CD4-positive, CD25-positive, alpha-beta regulatory T cell (primary cell): ENCODE measurements at regions not wholly inside any gene's neighbourhood (a gene's known extent, or its start where the extent isn't known, plus 50 kb on each side); places are given as distances from the start of the nearest gene placed in this dataset.

Experiments used
- ATAC-seq, 2 donors: fragments of 150-1000 bp; cut with Tn5 transposase; one replicate each; pipeline ENCODE4 v1.10.0; 2021; ENCODE audit warnings: low read depth in 2 of 2, moderate number of reproducible peaks in 2 of 2, moderate library complexity in 1 of 2
- DNase-seq, 3 donors: peaks; one replicate each; pipeline versions ENCODE4 v3.0.0 to v3.0.0-alpha.2; 2012 to 2022; ENCODE audit warnings: mixed read lengths in 1 of 3
- H3K27ac ChIP-seq: one replicate; pipeline ENCODE4 v1.7.0; 2013; ENCODE audit warnings: mild to moderate bottlenecking, low read length; ENCODE audit not compliant: insufficient read depth, poor library complexity, severe bottlenecking
- H3K27me3 ChIP-seq: one replicate; pipeline ENCODE4 v1.7.0; 2013; ENCODE audit warnings: low read length; ENCODE audit not compliant: control insufficient read depth, insufficient read depth
- H3K36me3 ChIP-seq: one replicate; pipeline ENCODE4 v1.7.0; 2013; ENCODE audit warnings: mild to moderate bottlenecking, low read length, moderate library complexity; ENCODE audit not compliant: control insufficient read depth, insufficient read depth
- H3K4me1 ChIP-seq: 2 replicates; pipeline ENCODE4 v1.7.0; 2013; ENCODE audit warnings: mild to moderate bottlenecking, low read length; ENCODE audit not compliant: insufficient read depth, control insufficient read depth, poor library complexity, severe bottlenecking
- H3K4me3 ChIP-seq: one replicate; pipeline ENCODE4 v1.7.0; 2013; ENCODE audit warnings: low read depth, mild to moderate bottlenecking, low read length, moderate library complexity
- H3K9me3 ChIP-seq, 2 experiments: 1 replicate in 1 of 2; 2 replicates in 1 of 2; pipeline ENCODE4 v1.7.0; 2013; ENCODE audit warnings: low read length in 2 of 2, mild to moderate bottlenecking in 1 of 2, moderate library complexity in 1 of 2; ENCODE audit not compliant: control insufficient read depth in 2 of 2
- H3K27ac Mint-ChIP-seq, 3 donors: one replicate each; pipeline ENCODE4 v1.8.0; 2020 to 2022; ENCODE audit warnings: mild to moderate bottlenecking in 3 of 3, mixed read lengths in 3 of 3, moderate library complexity in 2 of 3
- H3K27me3 Mint-ChIP-seq: one replicate; pipeline ENCODE4 v1.8.0; 2022; ENCODE audit warnings: mild to moderate bottlenecking, mixed read lengths
- H3K36me3 Mint-ChIP-seq: one replicate; pipeline ENCODE4 v1.8.0; 2020; ENCODE audit warnings: mixed read lengths
- H3K4me1 Mint-ChIP-seq, 4 donors: one replicate each; pipeline ENCODE4 v1.8.0; 2020 to 2022; ENCODE audit warnings: mixed read lengths in 4 of 4, mild to moderate bottlenecking in 1 of 4
- H3K4me3 Mint-ChIP-seq, 4 donors: one replicate each; pipeline ENCODE4 v1.8.0; 2020 to 2022; ENCODE audit warnings: mild to moderate bottlenecking in 4 of 4, mixed read lengths in 4 of 4, moderate library complexity in 3 of 4
- H3K9me3 Mint-ChIP-seq, 7 donors: one replicate each; pipeline ENCODE4 v1.8.0; 2020 to 2022; ENCODE audit warnings: mixed read lengths in 7 of 7, mild to moderate bottlenecking in 3 of 7, moderate library complexity in 2 of 7

DNA sequence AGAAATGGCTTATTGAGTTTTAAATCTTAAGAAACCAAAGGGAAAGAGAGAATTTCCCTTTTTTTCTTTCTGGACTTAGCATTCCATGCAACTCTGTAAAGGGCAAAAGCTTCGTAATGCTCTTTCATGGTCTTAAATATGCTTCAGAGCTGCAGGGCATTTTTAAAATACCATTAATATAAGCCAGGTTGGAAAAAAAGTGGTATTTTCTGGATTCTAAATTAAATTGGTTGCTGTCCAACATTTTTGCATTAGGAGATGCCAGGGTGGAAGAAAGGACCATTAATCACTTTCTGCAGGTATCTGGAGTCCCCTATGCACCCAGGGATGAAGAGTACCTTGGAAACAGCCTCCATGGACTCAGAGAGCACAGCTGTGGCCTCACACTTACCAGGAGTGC is 215.1 kb upstream of the DAPK1 start:
- Mint-ChIP-seq H3K4me3 (no peak overlapping the region), H3K9me3 (peaks cover 0 to 3% (median 0%) of the 10 kb centered on the region in 7 donors), H3K27me3 (no peaks in the 10 kb centered on the region), H3K4me1 (no peaks in the 10 kb centered on the region), H3K36me3 (no peaks in the 10 kb centered on the region), H3K27ac (no peak overlapping the region)
- Histone ChIP-seq H3K4me1 (no peaks in the 10 kb centered on the region), H3K9me3 (no peaks in the 10 kb centered on the region), H3K4me3 (no peak overlapping the region), H3K36me3 (no peaks in the 10 kb centered on the region), H3K27me3 (no peaks in the 10 kb centered on the region), H3K27ac (no peak overlapping the region)
- DNase-seq (no peak), ATAC-seq (no peak)

GRCh38 chr9:87283585-87283984 is 214.1 kb upstream of the DAPK1 start:
- H3K36me3 ChIP-seq: no peaks in the 10 kb centered on the region
- no peak for ATAC-seq
- H3K9me3 ChIP-seq: no peaks in the 10 kb centered on the region
- no peaks in the 10 kb centered on the region for H3K36me3 Mint-ChIP-seq
- no peak for DNase-seq
- no peak overlapping the region for H3K4me3 Mint-ChIP-seq
- H3K4me3 ChIP-seq: no peak overlapping the region
- no peaks in the 10 kb centered on the region for H3K4me1 ChIP-seq
- H3K27me3 ChIP-seq: no peaks in the 10 kb centered on the region
- H3K27ac ChIP-seq: no peak overlapping the region
- H3K9me3 Mint-ChIP-seq: peaks cover 0 to 3% (median 0%) of the 10 kb centered on the region in 7 donors
- H3K27me3 Mint-ChIP-seq: no peaks in the 10 kb centered on the region
- H3K27ac Mint-ChIP-seq: no peak overlapping the region
- H3K4me1 Mint-ChIP-seq: no peaks in the 10 kb centered on the region

DNA sequence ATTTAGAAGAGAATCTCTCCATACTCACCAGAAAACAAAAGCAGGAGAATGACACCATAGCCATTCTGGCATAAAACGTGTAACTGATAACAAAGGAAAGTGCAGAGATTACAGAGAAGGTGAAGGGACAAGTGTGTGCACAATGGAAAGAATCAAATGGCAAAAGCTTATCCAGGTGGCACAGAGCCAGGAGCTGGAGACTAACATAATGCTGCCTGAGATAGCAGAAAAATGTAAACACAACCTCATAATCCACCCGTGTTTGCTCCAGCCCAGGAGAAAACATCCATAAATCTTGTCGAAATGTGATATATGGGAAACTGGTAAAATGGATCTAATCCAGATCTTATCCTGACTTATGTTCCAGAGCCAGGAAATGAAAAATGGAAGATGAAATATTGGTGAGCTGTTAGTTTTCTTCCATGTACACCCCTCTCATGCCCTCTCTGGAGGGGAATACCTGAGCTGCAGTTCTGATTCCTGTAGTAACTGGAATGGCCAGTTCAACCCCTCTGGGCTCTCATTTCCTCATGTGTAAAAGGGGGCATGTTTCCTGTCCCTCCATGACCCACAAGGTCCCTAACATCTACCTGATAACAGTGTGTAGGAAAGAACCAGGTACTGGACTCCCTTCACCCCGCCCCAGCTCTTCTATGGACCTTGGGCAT is 212.3 kb upstream of the DAPK1 start:
- no peaks in the 10 kb centered on the region for H3K36me3 Mint-ChIP-seq
- no peak overlapping the region for H3K27ac ChIP-seq
- H3K27me3 Mint-ChIP-seq: no peaks in the 10 kb centered on the region

DNA sequence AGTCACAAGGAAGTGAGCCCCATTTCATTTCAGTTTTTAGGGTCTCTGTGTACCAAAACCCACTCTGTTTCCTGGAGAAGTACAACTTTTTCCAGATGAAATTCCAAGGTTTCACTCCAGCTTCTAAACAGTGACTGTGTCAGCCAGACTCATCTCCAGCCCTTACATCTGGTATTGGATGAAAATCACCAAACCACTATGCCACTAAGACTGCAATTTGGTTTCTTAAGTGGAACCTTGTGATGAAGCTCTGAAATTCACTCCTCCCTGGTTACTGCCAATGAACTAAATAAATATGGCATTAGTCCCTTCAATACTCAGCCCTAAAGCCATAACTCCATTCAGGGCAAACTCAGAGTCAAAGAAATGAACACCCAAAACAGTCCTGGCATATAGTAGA is 211.2 kb upstream of the DAPK1 start:
- H3K27me3 Mint-ChIP-seq: no peaks in the 10 kb centered on the region

More for the DNA sequence above, 212.3 kb upstream of the DAPK1 start:
- no peak overlapping the region for H3K4me3 ChIP-seq
- no peaks in the 10 kb centered on the region for H3K27me3 ChIP-seq
- Mint-ChIP-seq H3K27ac (no peak overlapping the region), H3K4me1 (no peaks in the 10 kb centered on the region), H3K4me3 (no peak overlapping the region), H3K9me3 (peaks cover 0 to 1% (median 0%) of the 10 kb centered on the region in 7 donors)
- no peaks in the 10 kb centered on the region for H3K36me3 ChIP-seq
- H3K4me1 ChIP-seq: no peaks in the 10 kb centered on the region
- DNase-seq (no peak), ATAC-seq (no peak)
- H3K9me3 ChIP-seq: no peaks in the 10 kb centered on the region

GRCh38 chr9:87290241-87291052 is 207.2 kb upstream of the DAPK1 start:
- Histone ChIP-seq H3K4me3 (no peak overlapping the region), H3K27me3 (no peaks in the 10 kb centered on the region), H3K27ac (no peak overlapping the region), H3K36me3 (no peaks in the 10 kb centered on the region), H3K9me3 (no peaks in the 10 kb centered on the region), H3K4me1 (no peaks in the 10 kb centered on the region)
- Mint-ChIP-seq H3K36me3 (no peaks in the 10 kb centered on the region), H3K9me3 (peaks cover 0 to 5% (median 0%) of the 10 kb centered on the region in 7 donors), H3K27ac (no peak overlapping the region), H3K4me1 (no peaks in the 10 kb centered on the region), H3K27me3 (no peaks in the 10 kb centered on the region), H3K4me3 (no peak overlapping the region)
- DNase-seq (no peak), ATAC-seq (no peak)

More for the DNA sequence above, 211.2 kb upstream of the DAPK1 start:
- peaks cover 0 to 1% (median 0%) of the 10 kb centered on the region in 7 donors for H3K9me3 Mint-ChIP-seq
- no peaks in the 10 kb centered on the region for H3K36me3 ChIP-seq
- H3K27ac ChIP-seq: no peak overlapping the region
- H3K4me1 ChIP-seq: no peaks in the 10 kb centered on the region
- H3K27me3 ChIP-seq: no peaks in the 10 kb centered on the region
- no peak overlapping the region for H3K4me3 Mint-ChIP-seq
- H3K9me3 ChIP-seq: no peaks in the 10 kb centered on the region
- DNase-seq (no peak), ATAC-seq (no peak)
- no peak overlapping the region for H3K27ac Mint-ChIP-seq
- H3K36me3 Mint-ChIP-seq: no peaks in the 10 kb centered on the region
- no peaks in the 10 kb centered on the region for H3K4me1 Mint-ChIP-seq
- H3K4me3 ChIP-seq: no peak overlapping the region

- H3K27ac Mint-ChIP-seq: no peak overlapping the region
- ATAC-seq (no peak), DNase-seq (no peak)
- H3K4me1 Mint-ChIP-seq: no peaks in the 10 kb centered on the region
- Histone ChIP-seq H3K9me3 (no peaks in the 10 kb centered on the region), H3K27ac (no peak overlapping the region), H3K36me3 (no peaks in the 10 kb centered on the region), H3K4me3 (no peak overlapping the region), H3K4me1 (no peaks in the 10 kb centered on the region), H3K27me3 (no peaks in the 10 kb centered on the region)
- H3K36me3 Mint-ChIP-seq: no peaks in the 10 kb centered on the region
- no peak overlapping the region for H3K4me3 Mint-ChIP-seq
- no peaks in the 10 kb centered on the region for H3K27me3 Mint-ChIP-seq
- peaks cover 0 to 5% (median 0%) of the 10 kb centered on the region in 7 donors for H3K9me3 Mint-ChIP-seq
Observed at GRCh38 chr9:87292449-87293191, 205.0 kb upstream of the DAPK1 start.

GRCh38 chr9:87294126-87294525 is 203.5 kb upstream of the DAPK1 start:
- H3K4me1 Mint-ChIP-seq: no peaks in the 10 kb centered on the region

More at GRCh38 chr9:87294126-87294525, 203.5 kb upstream of the DAPK1 start:
- DNase-seq: no peak
- Mint-ChIP-seq H3K4me3 (no peak overlapping the region), H3K27me3 (no peaks in the 10 kb centered on the region), H3K36me3 (no peaks in the 10 kb centered on the region), H3K9me3 (peaks cover 0 to 5% (median 0%) of the 10 kb centered on the region in 7 donors), H3K27ac (no peak overlapping the region)
- H3K36me3 ChIP-seq: no peaks in the 10 kb centered on the region
- H3K27ac ChIP-seq: no peak overlapping the region
- no peak for ATAC-seq
- H3K9me3 ChIP-seq: no peaks in the 10 kb centered on the region
- no peak overlapping the region for H3K4me3 ChIP-seq
- H3K4me1 ChIP-seq: no peaks in the 10 kb centered on the region
- H3K27me3 ChIP-seq: no peaks in the 10 kb centered on the region
